GM12878 (cell line): ENCODE measurements at regions not wholly inside any gene's neighbourhood (a gene's known extent, or its start where the extent isn't known, plus 50 kb on each side); places are given as distances from the start of the nearest gene placed in this dataset.

Source experiments
- ATAC-seq: fragments of 200-7000 bp; cut with Tn5 transposase; 3 replicates; pipeline ENCODE4 v1.9.1; 2020; ENCODE audit warnings: mild to moderate bottlenecking, moderate library complexity
- BruUV-seq: library from RNA; stranded (reverse); fragments of 400-500 nt; replicated peaks from 2 replicates; lab custom pipeline; 2021; lab: Mats Ljungman, UMichigan
- CTCF ChIA-PET: fragments of 300-600 bp; sonication (Branson Sonifier 250); formaldehyde crosslinking; extraction: SDS; loops from one replicate; lab custom pipeline; 2021; ENCODE audit warnings: inconsistent platforms; lab: Yijun Ruan, JAX
- POLR2A ChIA-PET: fragments of 350-600 bp; formaldehyde crosslinking; extraction: SDS; loops from one replicate; lab custom pipeline; 2021; ENCODE audit warnings: inconsistent platforms; lab: Charles Lee
- RAD21 ChIA-PET: fragments of 300-600 bp; sonication (Branson Sonifier 250); formaldehyde crosslinking; loops from one replicate; lab custom pipeline; 2023; ENCODE audit warnings: antibody characterized with exemption; ENCODE audit not compliant: unreplicated experiment; lab: Charles Lee
- SMC1A ChIA-PET: fragments of 300-600 bp; sonication (Branson Sonifier 250); formaldehyde crosslinking; loops from one replicate; lab custom pipeline; 2023; ENCODE audit not compliant: unreplicated experiment, uncharacterized antibody; lab: Charles Lee
- DNase-seq: peaks from one replicate; pipeline ENCODE4 v3.0.0-alpha.2; 2011; ENCODE audit warnings: low read depth, low spot score
- FAIRE-seq: peaks from 3 replicates; lab custom pipeline; 2011; peaks lifted over from hg19 to GRCh38; lab: Jason Lieb, UNC
- H2AFZ ChIP-seq: 2 replicates; pipeline ENCODE4 v1.6.0; 2011; ENCODE audit warnings: low read depth, low read length, control low read depth; ENCODE audit not compliant: control insufficient read depth
- H3K27ac ChIP-seq: 2 replicates; pipeline ENCODE4 v1.5.1; 2011; ENCODE audit warnings: control low read depth; ENCODE audit not compliant: control insufficient read depth, insufficient read depth
- H3K27me3 ChIP-seq, 2 experiments: replicated peaks in 1 of 2; 2 replicates each; pipeline versions ENCODE4 v1.6.0 to v1.6.1; 2011; ENCODE audit warnings: low read length in 1 of 2; ENCODE audit not compliant: control insufficient read depth in 2 of 2, insufficient read depth in 2 of 2
- H3K36me3 ChIP-seq, 2 experiments: 2 replicates each; pipeline ENCODE4 v1.5.1; 2011; ENCODE audit warnings: low read length in 1 of 2; ENCODE audit not compliant: control insufficient read depth in 2 of 2, insufficient read depth in 2 of 2
- H3K4me1 ChIP-seq: 2 replicates; pipeline ENCODE4 v1.6.1; 2011; ENCODE audit warnings: mild to moderate bottlenecking, low read length, moderate library complexity, mixed read lengths; ENCODE audit not compliant: control insufficient read depth, insufficient read depth
- H3K4me2 ChIP-seq: 2 replicates; pipeline ENCODE4 v1.6.0; 2011; ENCODE audit warnings: control low read depth; ENCODE audit not compliant: control insufficient read depth, insufficient read depth
- H3K4me3 ChIP-seq: fragments of 200-600 bp; sonication (generic); 2 replicates; pipeline ENCODE4 v1.5.1; 2016
- H3K79me2 ChIP-seq: 2 replicates; pipeline ENCODE4 v1.6.0; 2011; ENCODE audit warnings: low read length; ENCODE audit not compliant: control insufficient read depth, insufficient read depth
- H3K9ac ChIP-seq: 2 replicates; pipeline ENCODE4 v1.8.0; 2011; ENCODE audit warnings: low read length, control low read depth, mixed read lengths; ENCODE audit not compliant: control insufficient read depth, insufficient read depth
- H3K9me3 ChIP-seq: replicated peaks from 3 replicates; pipeline ENCODE4 v1.5.1; 2011; ENCODE audit warnings: mild to moderate bottlenecking, low read length; ENCODE audit not compliant: control insufficient read depth, insufficient read depth
- H4K20me1 ChIP-seq: 2 replicates; pipeline ENCODE4 v1.6.0; 2011; ENCODE audit not compliant: control insufficient read depth, insufficient read depth
- CHD4 ChIP-seq: fragments of 200-600 bp; sonication (generic); IDR thresholded peaks from 2 replicates; pipeline ENCODE4 v1.6.1; 2016; ENCODE audit warnings: mild to moderate bottlenecking
- EGR1 ChIP-seq, 2 experiments: IDR thresholded peaks; 1 replicate in 1 of 2; 2 replicates in 1 of 2; pipeline ENCODE4 v1.6.1; 2011 to 2012; ENCODE audit warnings: low read depth in 2 of 2, low read length in 2 of 2, borderline replicate concordance in 1 of 2, mild to moderate bottlenecking in 1 of 2, moderate library complexity in 1 of 2
- IKZF1 ChIP-seq: fragments of 450-650 bp; conservative IDR thresholded peaks from 2 replicates; pipeline ENCODE4 v1.6.1; 2017; ENCODE audit warnings: antibody characterized with exemption, mild to moderate bottlenecking
- IKZF2 ChIP-seq, 2 experiments: fragments of 450-650 bp; IDR thresholded peaks; 2 replicates each; pipeline ENCODE4 v1.6.1; 2017; ENCODE audit warnings: mild to moderate bottlenecking in 2 of 2, moderate library complexity in 2 of 2
- KLF5 ChIP-seq: fragments of 450-650 bp; IDR thresholded peaks from 2 replicates; pipeline ENCODE4 v1.6.1; 2014; ENCODE audit warnings: mild to moderate bottlenecking; ENCODE audit not compliant: partially characterized antibody
- MTA3 ChIP-seq: IDR thresholded peaks from 2 replicates; pipeline ENCODE4 v1.6.1; 2012; ENCODE audit warnings: low read length, inconsistent platforms, borderline replicate concordance
- MYB ChIP-seq: fragments of 150-350 bp; IDR thresholded peaks from 2 replicates; pipeline ENCODE4 v1.6.1; 2014; ENCODE audit warnings: mild to moderate bottlenecking, low read depth, low read length, borderline replicate concordance
- MYC ChIP-seq: IDR thresholded peaks from 2 replicates; pipeline ENCODE4 v1.6.1; 2011; ENCODE audit warnings: mild to moderate bottlenecking, low read length, moderate library complexity, inconsistent platforms; ENCODE audit not compliant: insufficient read depth, insufficient replicate concordance, insufficient read length, severe bottlenecking
- NFXL1 ChIP-seq: fragments of 450-650 bp; IDR thresholded peaks from 2 replicates; pipeline ENCODE4 v1.6.1; 2017; ENCODE audit warnings: antibody characterized with exemption, mild to moderate bottlenecking, borderline replicate concordance
- NR2C1 ChIP-seq: fragments of 450-650 bp; IDR thresholded peaks from 2 replicates; pipeline ENCODE4 v1.6.1; 2017; ENCODE audit warnings: antibody characterized with exemption, mild to moderate bottlenecking, moderate library complexity
- PAX8 ChIP-seq: fragments of 450-650 bp; IDR thresholded peaks from 2 replicates; pipeline ENCODE4 v1.6.1; 2017; ENCODE audit warnings: mild to moderate bottlenecking, moderate library complexity
- RAD21 ChIP-seq: IDR thresholded peaks from 2 replicates; pipeline ENCODE4 v1.6.1; 2011; ENCODE audit warnings: mild to moderate bottlenecking, low read depth, low read length, moderate library complexity; ENCODE audit not compliant: insufficient read depth
- SMAD1 ChIP-seq: fragments of 450-650 bp; IDR thresholded peaks from 2 replicates; pipeline ENCODE4 v1.6.1; 2018; ENCODE audit warnings: mild to moderate bottlenecking, low read depth; ENCODE audit not compliant: partially characterized antibody
- SMARCA5 ChIP-seq: fragments of 450-650 bp; IDR thresholded peaks from 2 replicates; pipeline ENCODE4 v1.6.1; 2017; ENCODE audit warnings: mild to moderate bottlenecking
- WRNIP1 ChIP-seq: IDR thresholded peaks from 2 replicates; pipeline ENCODE4 v1.6.1; 2011; ENCODE audit warnings: low read depth, low read length, improper control_type of control experiment, borderline replicate concordance
- ZNF217 ChIP-seq: fragments of 450-650 bp; IDR thresholded peaks from 2 replicates; pipeline ENCODE4 v1.6.1; 2017; ENCODE audit warnings: antibody characterized with exemption, mild to moderate bottlenecking
- ZSCAN29 ChIP-seq: fragments of 450-650 bp; IDR thresholded peaks from 2 replicates; pipeline ENCODE4 v1.6.1; 2017; ENCODE audit warnings: mild to moderate bottlenecking, moderate library complexity
- WGBS: methylation state at CpG from one replicate; pipeline ENCODE4 v1.1.6; 2016; ENCODE audit warnings: low lambda C conversion rate; ENCODE audit not compliant: insufficient replicate concordance, insufficient coverage; ENCODE audit errors: missing lambda C conversion rate; 5-methylcytosine and 5-hydroxymethylcytosine counted together
- in situ Hi-C: fragments of 300-500 bp; cut with MboI; formaldehyde crosslinking; loops from 9 replicates; pipeline ENCODE4 v1.14.3; 2018; ENCODE audit warnings: mixed read lengths
- intact Hi-C: fragments of 100-400 bp; cut with micrococcal nuclease; formaldehyde crosslinking; loops from one replicate; pipeline ENCODE4 v1.14.2; 2022; ENCODE audit not compliant: unreplicated experiment
- TF ChIP-seq, protein P1 (sequence below): IDR thresholded peaks from 2 replicates; pipeline ENCODE4 v1.6.1; 2012; ENCODE audit warnings: low read depth, low read length, improper control_type of control experiment

DNA sequence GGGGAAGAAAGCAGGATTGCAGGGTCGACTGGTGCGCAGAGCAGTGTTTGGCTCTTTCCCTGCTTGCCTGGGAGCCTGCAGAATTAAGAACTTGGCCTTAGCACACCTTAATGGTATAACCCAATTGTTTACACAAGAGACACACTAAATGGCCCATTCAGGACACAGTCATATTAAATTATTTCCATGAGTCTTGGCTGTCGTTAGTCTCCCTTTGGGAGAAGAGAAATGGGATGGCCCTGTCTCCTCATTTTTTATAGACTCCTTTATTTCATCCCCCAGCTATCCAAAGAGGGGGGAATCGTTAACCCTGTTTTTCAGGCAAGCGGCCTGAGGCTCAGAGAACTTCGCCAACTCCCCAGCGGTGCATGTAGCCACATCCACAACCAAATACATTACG is 282.5 kb downstream of the SUCLA2 start:
- Histone ChIP-seq H3K27me3 (no peaks in the 10 kb centered on the region), H3K4me2 (no peak overlapping the region), H3K4me1 (no peaks in the 10 kb centered on the region), H3K4me3 (no peak overlapping the region), H2AFZ (no peak overlapping the region), H3K36me3 (no peaks in the 10 kb centered on the region), H3K27ac (no peak overlapping the region), H4K20me1 (no peaks in the 10 kb centered on the region), H3K9me3 (no peaks in the 10 kb centered on the region), H3K79me2 (no peaks in the 10 kb centered on the region), H3K9ac (no peak overlapping the region)
- intact Hi-C loops (no loop called here), in situ Hi-C loops (no loop called here)
- CTCF ChIA-PET, result no interaction called here
- FAIRE-seq, result no peak
- SMC1A ChIA-PET, result no interaction called here
- no peak for DNase-seq
- BruUV-seq, result no TSS peak
- no peak for ATAC-seq
- RAD21 ChIA-PET, result no interaction called here
- WGBS, result 22% methylated on average over 8 of the region's 8 CpGs
- POLR2A ChIA-PET, result no interaction called here
- TF ChIP-seq WRNIP1, result no peak
- TF ChIP-seq, protein P1, sequence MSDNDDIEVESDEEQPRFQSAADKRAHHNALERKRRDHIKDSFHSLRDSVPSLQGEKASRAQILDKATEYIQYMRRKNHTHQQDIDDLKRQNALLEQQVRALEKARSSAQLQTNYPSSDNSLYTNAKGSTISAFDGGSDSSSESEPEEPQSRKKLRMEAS, result no peak
- TF ChIP-seq KLF5, result no peak
- no peak for TF ChIP-seq RAD21
- TF ChIP-seq SMAD1, result no peak
- no peak for TF ChIP-seq ZNF217
- no peak for TF ChIP-seq MYB
- TF ChIP-seq MTA3, result no peak
- no peak for TF ChIP-seq ZSCAN29
- TF ChIP-seq IKZF1, result no peak

DNA sequence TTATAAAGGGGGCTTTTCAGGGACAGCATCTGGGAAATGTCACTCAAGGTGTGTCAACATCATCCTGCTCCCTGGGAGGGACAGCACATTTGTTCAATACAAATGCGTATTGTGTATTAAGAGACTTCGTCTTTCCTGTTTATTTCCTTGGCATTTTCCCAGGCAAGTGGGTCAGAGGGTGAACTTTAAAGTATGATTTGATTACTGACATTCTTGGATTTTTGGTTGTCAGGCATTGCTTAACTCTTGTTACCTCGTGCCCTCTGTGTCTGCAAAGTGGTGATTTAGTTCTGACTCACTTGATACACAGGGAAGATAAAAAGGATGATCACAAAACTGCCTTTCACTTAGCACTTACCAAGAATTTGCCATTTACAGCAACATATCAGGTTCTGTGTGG is 292.7 kb downstream of the SUCLA2 start:
- Histone ChIP-seq H3K36me3 (no peaks in the 10 kb centered on the region), H3K4me2 (no peak overlapping the region), H4K20me1 (no peaks in the 10 kb centered on the region), H2AFZ (no peak overlapping the region), H3K4me1 (no peaks in the 10 kb centered on the region), H3K27ac (no peak overlapping the region), H3K9ac (no peak overlapping the region), H3K79me2 (no peaks in the 10 kb centered on the region), H3K27me3 (no peaks in the 10 kb centered on the region), H3K4me3 (no peak overlapping the region), H3K9me3 (no peaks in the 10 kb centered on the region)
- no peak for FAIRE-seq
- no peak for ATAC-seq
- intact Hi-C loops (no loop called here), in situ Hi-C loops (no loop called here)
- ChIA-PET RAD21 (no interaction called here), POLR2A (no interaction called here), CTCF (no interaction called here), SMC1A (no interaction called here)
- TF ChIP-seq EGR1 (IDR thresholded peaks at IDR 0.05; ENCODE audit: borderline replicate concordance in 1 of 2, low read depth in 2 of 2, low read length in 2 of 2) (no peak), MYC (no peak), IKZF2 (IDR thresholded peaks at IDR 0.05) (no peak), NFXL1 (no peak), PAX8 (no peak), NR2C1 (no peak), SMARCA5 (no peak), CHD4 (no peak)
- BruUV-seq, result no TSS peak
- 48% methylated on average over 3 of the region's 3 CpGs for WGBS
- DNase-seq, result no peak
